GM12878 (cell line): ENCODE measurements at regions not wholly inside any gene's neighbourhood (a gene's known extent, or its start where the extent isn't known, plus 50 kb on each side); places are given as distances from the start of the nearest gene placed in this dataset.

Experiments
- ATF7 ChIP-seq: fragments of 450-650 bp; IDR thresholded peaks from 2 replicates; pipeline ENCODE4 v1.6.1; 2016; ENCODE audit warnings: low read depth, mild to moderate bottlenecking
- BCL11A ChIP-seq: IDR thresholded peaks from 2 replicates; pipeline ENCODE4 v1.6.1; 2011; ENCODE audit warnings: low read depth, low read length
- BMI1 ChIP-seq: fragments of 450-650 bp; IDR thresholded peaks from 2 replicates; pipeline ENCODE4 v1.6.1; 2016; ENCODE audit warnings: mild to moderate bottlenecking, moderate library complexity, borderline replicate concordance
- EED ChIP-seq: sonication (generic); IDR thresholded peaks from 2 replicates; pipeline ENCODE4 v1.6.1; 2016; ENCODE audit warnings: antibody characterized with exemption, low read depth
- ESRRA ChIP-seq: IDR thresholded peaks from 2 replicates; pipeline ENCODE4 v1.6.1; 2012; ENCODE audit warnings: mild to moderate bottlenecking, low read length, improper control_type of control experiment
- HCFC1 ChIP-seq: fragments of 150-350 bp; IDR thresholded peaks from 2 replicates; pipeline ENCODE4 v1.6.1; 2014; ENCODE audit warnings: low read length
- IKZF2 ChIP-seq, 2 experiments: fragments of 450-650 bp; IDR thresholded peaks; 2 replicates each; pipeline ENCODE4 v1.6.1; 2017; ENCODE audit warnings: mild to moderate bottlenecking in 2 of 2, moderate library complexity in 2 of 2
- IRF4 ChIP-seq: IDR thresholded peaks from 2 replicates; pipeline ENCODE4 v1.6.1; 2011; ENCODE audit warnings: low read depth, low read length
- JUNB ChIP-seq: IDR thresholded peaks from 2 replicates; pipeline ENCODE4 v1.6.1; 2016; ENCODE audit warnings: antibody characterized with exemption, mild to moderate bottlenecking
- JUND ChIP-seq: IDR thresholded peaks from 2 replicates; pipeline ENCODE4 v1.6.1; 2012; ENCODE audit warnings: low read depth, mild to moderate bottlenecking, low read length, improper control_type of control experiment, moderate library complexity
- NBN ChIP-seq: fragments of 450-650 bp; IDR thresholded peaks from 2 replicates; pipeline ENCODE4 v1.6.1; 2016
- PAX5 ChIP-seq: IDR thresholded peaks from 2 replicates; pipeline ENCODE4 v1.6.1; 2011; ENCODE audit warnings: low read depth, low read length, borderline replicate concordance
- POLR2AphosphoS5 ChIP-seq: IDR thresholded peaks from 2 replicates; pipeline ENCODE4 v1.6.1; 2011; ENCODE audit warnings: mild to moderate bottlenecking, low read length, inconsistent platforms
- RAD51 ChIP-seq: fragments of 450-650 bp; IDR thresholded peaks from 2 replicates; pipeline ENCODE4 v1.6.1; 2016; ENCODE audit warnings: moderate library complexity, mild to moderate bottlenecking, inconsistent platforms
- RUNX3 ChIP-seq: IDR thresholded peaks from 2 replicates; pipeline ENCODE4 v1.6.1; 2012; ENCODE audit warnings: low read length, inconsistent platforms
- SMC3 ChIP-seq: IDR thresholded peaks from 2 replicates; pipeline ENCODE4 v1.6.1; 2011; ENCODE audit warnings: low read length, improper control_type of control experiment, borderline replicate concordance
- SPI1 ChIP-seq: IDR thresholded peaks from 2 replicates; pipeline ENCODE4 v1.6.1; 2011; ENCODE audit warnings: low read depth, mild to moderate bottlenecking, low read length, moderate library complexity, borderline replicate concordance; ENCODE audit not compliant: insufficient read depth
- SREBF1 ChIP-seq: IDR thresholded peaks from 2 replicates; pipeline ENCODE4 v1.6.1; 2012; ENCODE audit warnings: mild to moderate bottlenecking, low read length
- SREBF2 ChIP-seq: IDR thresholded peaks from 2 replicates; pipeline ENCODE4 v1.6.1; 2012; ENCODE audit warnings: mild to moderate bottlenecking, low read length
- TF ChIP-seq, protein P1 (sequence below): fragments of 450-650 bp; formaldehyde crosslinking; IDR thresholded peaks from 2 replicates; pipeline ENCODE4 v1.4.0; 2020; ENCODE audit warnings: mild to moderate bottlenecking, moderate library complexity
- TF ChIP-seq, protein P2 (sequence below): fragments of 450-650 bp; IDR thresholded peaks from 2 replicates; pipeline ENCODE4 v1.6.1; 2018; ENCODE audit warnings: borderline replicate concordance, mild to moderate bottlenecking; ENCODE audit not compliant: partially characterized antibody
- TF ChIP-seq, protein P3 (sequence below): IDR thresholded peaks from 2 replicates; pipeline ENCODE4 v1.6.1; 2012; ENCODE audit warnings: low read length, inconsistent platforms
- TF ChIP-seq, protein P4 (sequence below): fragments of 450-650 bp; formaldehyde crosslinking; IDR thresholded peaks from 2 replicates; pipeline ENCODE4 v1.4.0; 2022; ENCODE audit warnings: mild to moderate bottlenecking, moderate library complexity

DNA sequence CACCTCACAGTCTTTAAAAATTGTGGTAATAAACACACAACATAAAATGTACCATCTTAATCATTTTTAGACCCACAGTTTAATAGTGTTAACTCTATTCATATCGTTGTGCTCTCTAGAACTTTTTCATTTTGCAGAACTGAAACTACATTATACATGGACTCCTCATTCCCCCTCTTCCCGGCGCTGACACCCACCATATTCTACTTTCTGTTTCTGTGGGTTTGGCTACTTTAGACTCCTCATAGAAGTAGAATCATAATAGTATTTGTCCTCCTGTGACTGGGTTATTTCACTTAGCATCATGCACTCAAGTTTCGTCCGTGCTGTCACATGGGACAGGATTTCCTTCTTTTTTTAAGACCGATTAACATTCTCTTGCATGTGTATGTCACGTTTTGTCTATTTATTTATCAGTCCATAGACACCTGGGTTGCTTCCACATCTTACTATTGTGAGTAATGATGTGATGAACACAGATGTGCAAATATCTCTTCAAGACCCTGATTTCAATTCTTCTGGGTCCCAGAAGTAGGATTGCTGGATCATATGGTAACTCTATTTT, 62.9 kb upstream of the TMPRSS2 start (continued):
- TF ChIP-seq, protein P1, sequence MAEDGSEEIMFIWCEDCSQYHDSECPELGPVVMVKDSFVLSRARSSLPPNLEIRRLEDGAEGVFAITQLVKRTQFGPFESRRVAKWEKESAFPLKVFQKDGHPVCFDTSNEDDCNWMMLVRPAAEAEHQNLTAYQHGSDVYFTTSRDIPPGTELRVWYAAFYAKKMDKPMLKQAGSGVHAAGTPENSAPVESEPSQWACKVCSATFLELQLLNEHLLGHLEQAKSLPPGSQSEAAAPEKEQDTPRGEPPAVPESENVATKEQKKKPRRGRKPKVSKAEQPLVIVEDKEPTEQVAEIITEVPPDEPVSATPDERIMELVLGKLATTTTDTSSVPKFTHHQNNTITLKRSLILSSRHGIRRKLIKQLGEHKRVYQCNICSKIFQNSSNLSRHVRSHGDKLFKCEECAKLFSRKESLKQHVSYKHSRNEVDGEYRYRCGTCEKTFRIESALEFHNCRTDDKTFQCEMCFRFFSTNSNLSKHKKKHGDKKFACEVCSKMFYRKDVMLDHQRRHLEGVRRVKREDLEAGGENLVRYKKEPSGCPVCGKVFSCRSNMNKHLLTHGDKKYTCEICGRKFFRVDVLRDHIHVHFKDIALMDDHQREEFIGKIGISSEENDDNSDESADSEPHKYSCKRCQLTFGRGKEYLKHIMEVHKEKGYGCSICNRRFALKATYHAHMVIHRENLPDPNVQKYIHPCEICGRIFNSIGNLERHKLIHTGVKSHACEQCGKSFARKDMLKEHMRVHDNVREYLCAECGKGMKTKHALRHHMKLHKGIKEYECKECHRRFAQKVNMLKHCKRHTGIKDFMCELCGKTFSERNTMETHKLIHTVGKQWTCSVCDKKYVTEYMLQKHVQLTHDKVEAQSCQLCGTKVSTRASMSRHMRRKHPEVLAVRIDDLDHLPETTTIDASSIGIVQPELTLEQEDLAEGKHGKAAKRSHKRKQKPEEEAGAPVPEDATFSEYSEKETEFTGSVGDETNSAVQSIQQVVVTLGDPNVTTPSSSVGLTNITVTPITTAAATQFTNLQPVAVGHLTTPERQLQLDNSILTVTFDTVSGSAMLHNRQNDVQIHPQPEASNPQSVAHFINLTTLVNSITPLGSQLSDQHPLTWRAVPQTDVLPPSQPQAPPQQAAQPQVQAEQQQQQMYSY (CRISPR knock-in tag), result no peak
- TF ChIP-seq ATF7 (peak; percentile 32; the same call in 1 of the 2 replicates), BCL11A (peak; percentile 62; the same call in 1 of the 2 replicates), NBN (0 out of 2 replicates have a peak, but pooled peaks have one; percentile 29), ESRRA (no peak), IRF4 (peak; percentile 79; the same call in 1 of the 2 replicates), JUND (no peak), POLR2AphosphoS5 (no peak), SREBF1 (no peak), SREBF2 (no peak), PAX5 (no peak), JUNB (peak; percentile 62), HCFC1 (no peak), RUNX3 (peak; percentile 78), RAD51 (peak; percentile 42), SPI1 (peak; percentile 96), IKZF2 (IDR thresholded peaks at IDR 0.05) (peak; percentile 93 to 94), EED (peak; percentile 94), BMI1 (peak; percentile 32; the same call in 1 of the 2 replicates), SMC3 (no peak)
- TF ChIP-seq, protein P2, sequence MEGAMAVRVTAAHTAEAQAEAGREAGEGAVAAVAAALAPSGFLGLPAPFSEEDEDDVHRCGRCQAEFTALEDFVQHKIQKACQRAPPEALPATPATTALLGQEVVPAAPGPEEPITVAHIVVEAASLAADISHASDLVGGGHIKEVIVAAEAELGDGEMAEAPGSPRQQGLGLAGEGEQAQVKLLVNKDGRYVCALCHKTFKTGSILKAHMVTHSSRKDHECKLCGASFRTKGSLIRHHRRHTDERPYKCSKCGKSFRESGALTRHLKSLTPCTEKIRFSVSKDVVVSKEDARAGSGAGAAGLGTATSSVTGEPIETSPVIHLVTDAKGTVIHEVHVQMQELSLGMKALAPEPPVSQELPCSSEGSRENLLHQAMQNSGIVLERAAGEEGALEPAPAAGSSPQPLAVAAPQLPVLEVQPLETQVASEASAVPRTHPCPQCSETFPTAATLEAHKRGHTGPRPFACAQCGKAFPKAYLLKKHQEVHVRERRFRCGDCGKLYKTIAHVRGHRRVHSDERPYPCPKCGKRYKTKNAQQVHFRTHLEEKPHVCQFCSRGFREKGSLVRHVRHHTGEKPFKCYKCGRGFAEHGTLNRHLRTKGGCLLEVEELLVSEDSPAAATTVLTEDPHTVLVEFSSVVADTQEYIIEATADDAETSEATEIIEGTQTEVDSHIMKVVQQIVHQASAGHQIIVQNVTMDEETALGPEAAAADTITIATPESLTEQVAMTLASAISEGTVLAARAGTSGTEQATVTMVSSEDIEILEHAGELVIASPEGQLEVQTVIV, result no peak
- TF ChIP-seq, protein P3, sequence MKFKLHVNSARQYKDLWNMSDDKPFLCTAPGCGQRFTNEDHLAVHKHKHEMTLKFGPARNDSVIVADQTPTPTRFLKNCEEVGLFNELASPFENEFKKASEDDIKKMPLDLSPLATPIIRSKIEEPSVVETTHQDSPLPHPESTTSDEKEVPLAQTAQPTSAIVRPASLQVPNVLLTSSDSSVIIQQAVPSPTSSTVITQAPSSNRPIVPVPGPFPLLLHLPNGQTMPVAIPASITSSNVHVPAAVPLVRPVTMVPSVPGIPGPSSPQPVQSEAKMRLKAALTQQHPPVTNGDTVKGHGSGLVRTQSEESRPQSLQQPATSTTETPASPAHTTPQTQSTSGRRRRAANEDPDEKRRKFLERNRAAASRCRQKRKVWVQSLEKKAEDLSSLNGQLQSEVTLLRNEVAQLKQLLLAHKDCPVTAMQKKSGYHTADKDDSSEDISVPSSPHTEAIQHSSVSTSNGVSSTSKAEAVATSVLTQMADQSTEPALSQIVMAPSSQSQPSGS, result peak; percentile 23; the same call in 1 of the 2 replicates
- TF ChIP-seq, protein P4, sequence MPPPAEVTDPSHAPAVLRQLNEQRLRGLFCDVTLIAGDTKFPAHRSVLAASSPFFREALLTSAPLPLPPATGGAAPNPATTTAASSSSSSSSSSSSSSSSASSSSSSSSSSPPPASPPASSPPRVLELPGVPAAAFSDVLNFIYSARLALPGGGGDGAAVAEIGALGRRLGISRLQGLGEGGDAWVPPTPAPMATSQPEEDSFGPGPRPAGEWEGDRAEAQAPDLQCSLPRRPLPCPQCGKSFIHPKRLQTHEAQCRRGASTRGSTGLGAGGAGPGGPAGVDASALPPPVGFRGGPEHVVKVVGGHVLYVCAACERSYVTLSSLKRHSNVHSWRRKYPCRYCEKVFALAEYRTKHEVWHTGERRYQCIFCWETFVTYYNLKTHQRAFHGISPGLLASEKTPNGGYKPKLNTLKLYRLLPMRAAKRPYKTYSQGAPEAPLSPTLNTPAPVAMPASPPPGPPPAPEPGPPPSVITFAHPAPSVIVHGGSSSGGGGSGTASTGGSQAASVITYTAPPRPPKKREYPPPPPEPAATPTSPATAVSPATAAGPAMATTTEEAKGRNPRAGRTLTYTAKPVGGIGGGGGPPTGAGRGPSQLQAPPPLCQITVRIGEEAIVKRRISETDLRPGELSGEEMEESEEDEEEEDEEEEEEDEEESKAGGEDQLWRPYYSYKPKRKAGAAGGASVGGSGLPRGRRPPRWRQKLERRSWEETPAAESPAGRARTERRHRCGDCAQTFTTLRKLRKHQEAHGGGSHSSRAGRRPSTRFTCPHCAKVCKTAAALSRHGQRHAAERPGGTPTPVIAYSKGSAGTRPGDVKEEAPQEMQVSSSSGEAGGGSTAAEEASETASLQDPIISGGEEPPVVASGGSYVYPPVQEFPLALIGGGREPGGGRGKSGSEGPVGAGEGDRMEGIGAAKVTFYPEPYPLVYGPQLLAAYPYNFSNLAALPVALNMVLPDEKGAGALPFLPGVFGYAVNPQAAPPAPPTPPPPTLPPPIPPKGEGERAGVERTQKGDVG (CRISPR knock-in tag), result no peak
